ENCODE measurements at regions not wholly inside any gene's neighbourhood (a gene's known extent, or its start where the extent isn't known, plus 50 kb on each side); places are given as distances from the start of the nearest gene placed in this dataset.

- TF ChIP-seq CTCF (conservative IDR thresholded peaks at IDR 0.05; ENCODE audit: low read length) (no peak), EZH2phosphoT487 (IDR thresholded peaks at IDR 0.05; ENCODE audit: borderline replicate concordance, low read depth, low read length) (no peak)
These were observed 530.5 kb downstream of the ACTR3B start for GRCh38 chr7:153290066-153290465.
